ENCODE measurements at regions not wholly inside any gene's neighbourhood (a gene's known extent, or its start where the extent isn't known, plus 50 kb on each side); places are given as distances from the start of the nearest gene placed in this dataset.
"Not testable (repeated sequence)": the region's sequence is repeated elsewhere in the genome, so short reads cannot be mapped to it uniquely, and the experiment has no call there.

GRCh38 chr6:1210631-1211030 is 101.3 kb upstream of the FOXQ1 start:
- H3K79me2 ChIP-seq (ENCODE audit: insufficient read depth, low read length); RAD21 ChIA-PET (ENCODE audit: low non-redundant PET in 1 of 2, low total read pairs in 2 of 2, uncharacterized antibody in 2 of 2, unreplicated experiment in 2 of 2); H3K4me2 ChIP-seq (ENCODE audit: low read length); CTCF ChIA-PET; H3K9me3 ChIP-seq (ENCODE audit: control insufficient read depth in 1 of 2, insufficient read depth in 1 of 2, low read depth in 1 of 2, low read length in 2 of 2); BruUV-seq (replicated peaks); H3K4me1 ChIP-seq (ENCODE audit: control insufficient read depth in 1 of 2, insufficient read depth in 2 of 2, low read length in 2 of 2); H3K9me2 ChIP-seq (ENCODE audit: insufficient read depth); intact Hi-C loops (cut with micrococcal nuclease); H3K4me3 ChIP-seq (replicated peaks in 1 of 2; ENCODE audit: low read depth in 1 of 2, low read length in 2 of 2); POLR2A ChIA-PET; ATAC-seq; H3K27me3 ChIP-seq (ENCODE audit: insufficient read depth, low read length); H3K9ac ChIP-seq (ENCODE audit: low read length); H3K36me3 ChIP-seq (ENCODE audit: control insufficient read depth in 1 of 2, insufficient read depth in 2 of 2, low read length in 2 of 2); H4K20me1 ChIP-seq (ENCODE audit: insufficient read depth); DNase-seq (ENCODE audit: low read depth, low spot score); H3K27ac ChIP-seq (ENCODE audit: low read depth, low read length); H2AFZ ChIP-seq (ENCODE audit: low read depth, low read length, poor library complexity, severe bottlenecking): not testable (repeated sequence)

- ATAC-seq: no peak
- DNase-seq (ENCODE audit: low read depth, low spot score): no peak
Measured at GRCh38 chr6:1208876-1209275, 103.0 kb upstream of the FOXQ1 start.

More at GRCh38 chr6:1208876-1209275, 103.0 kb upstream of the FOXQ1 start:
- Histone ChIP-seq H3K27ac (ENCODE audit: low read depth, low read length) (no peak overlapping the region), H2AFZ (ENCODE audit: low read depth, low read length, poor library complexity, severe bottlenecking) (no peak overlapping the region), H3K79me2 (ENCODE audit: insufficient read depth, low read length) (no peaks in the 10 kb centered on the region), H3K9ac (ENCODE audit: low read length) (no peak overlapping the region), H4K20me1 (ENCODE audit: insufficient read depth) (no peaks in the 10 kb centered on the region), H3K27me3 (ENCODE audit: insufficient read depth, low read length) (no peaks in the 10 kb centered on the region), H3K9me2 (ENCODE audit: insufficient read depth) (no peaks in the 10 kb centered on the region), H3K4me1 (ENCODE audit: control insufficient read depth in 1 of 2, insufficient read depth in 2 of 2, low read length in 2 of 2) (no peaks in the 10 kb centered on the region), H3K4me3 (replicated peaks in 1 of 2; ENCODE audit: low read depth in 1 of 2, low read length in 2 of 2) (no peak overlapping the region), H3K9me3 (ENCODE audit: control insufficient read depth in 1 of 2, insufficient read depth in 1 of 2, low read depth in 1 of 2, low read length in 2 of 2) (no peaks in the 10 kb centered on the region), H3K4me2 (ENCODE audit: low read length) (no peak overlapping the region), H3K36me3 (ENCODE audit: control insufficient read depth in 1 of 2, insufficient read depth in 2 of 2, low read length in 2 of 2) (no peaks in the 10 kb centered on the region)
- no TSS peak for BruUV-seq (replicated peaks)
- TF ChIP-seq ELF1 (IDR thresholded peaks at IDR 0.05; ENCODE audit: borderline replicate concordance, low read depth) (no peak), ZFX (IDR thresholded peaks at IDR 0.05) (no peak), POLR2A (IDR thresholded peaks at IDR 0.05; ENCODE audit: borderline replicate concordance, extremely low read depth, insufficient read depth, insufficient read length) (no peak), CBX3 (IDR thresholded peaks at IDR 0.05; ENCODE audit: low read depth) (no peak), SRF (IDR thresholded peaks at IDR 0.05; ENCODE audit: low read depth) (no peak), SP1 (IDR thresholded peaks at IDR 0.05; ENCODE audit: low read depth) (no peak), EZH2 (IDR thresholded peaks at IDR 0.05) (no peak), CEBPB (IDR thresholded peaks at IDR 0.05; ENCODE audit: low read depth) (no peak), ATF3 (IDR thresholded peaks at IDR 0.05) (no peak), RAD21 (IDR thresholded peaks at IDR 0.05; ENCODE audit: low read depth) (no peak), ZNF274 (IDR thresholded peaks at IDR 0.05; ENCODE audit: low read depth, low read length) (no peak), EGR1 (IDR thresholded peaks at IDR 0.05; ENCODE audit: low read depth) (no peak), REST (IDR thresholded peaks at IDR 0.05; ENCODE audit: low read depth) (no peak), YY1 (IDR thresholded peaks at IDR 0.05; ENCODE audit: extremely low read depth, insufficient replicate concordance, low read depth, low read length) (no peak), MAX (IDR thresholded peaks at IDR 0.05) (no peak), EZH2phosphoT487 (IDR thresholded peaks at IDR 0.05; ENCODE audit: borderline replicate concordance) (no peak), FOSL1 (IDR thresholded peaks at IDR 0.05; ENCODE audit: low read depth) (no peak), SIN3A (IDR thresholded peaks at IDR 0.05; ENCODE audit: low read depth) (no peak), ZBTB33 (IDR thresholded peaks at IDR 0.05; ENCODE audit: extremely low read depth, insufficient replicate concordance, low read length) (no peak)
- CTCF ChIA-PET: no interaction called here
- intact Hi-C loops (cut with micrococcal nuclease): no loop called here
- POLR2A ChIA-PET: no interaction called here
- RAD21 ChIA-PET (ENCODE audit: low non-redundant PET in 1 of 2, low total read pairs in 2 of 2, uncharacterized antibody in 2 of 2, unreplicated experiment in 2 of 2): no interaction called here
